Pancreas (tissue), 10 donors: ENCODE measurements at regions not wholly inside any gene's neighbourhood (a gene's known extent, or its start where the extent isn't known, plus 50 kb on each side); places are given as distances from the start of the nearest gene placed in this dataset.

ENCODE experiments used
- ATAC-seq, 4 donors: fragments of 200-7000 bp; cut with Tn5 transposase; one replicate each; pipeline versions ENCODE4 v1.8.0 to v1.9.1; 2020; ENCODE audit warnings: mild to moderate bottlenecking in 4 of 4, moderate library complexity in 4 of 4
- DNase-seq, 6 donors: peaks; one replicate each; pipeline ENCODE4 v3.0.0-alpha.2; 2020
- FAIRE-seq: peaks from 2 replicates; lab custom pipeline; 2012; peaks lifted over from hg19 to GRCh38; lab: Jason Lieb, UNC
- H3K27ac ChIP-seq, 4 donors: fragments of 200-600 bp; sonication (generic); 1 replicate in 3 of 4; 2 replicates in 1 of 4; pipeline versions ENCODE4 v1.5.0 to v1.8.0; 2020
- H3K27me3 ChIP-seq, 4 donors: fragments of 200-600 bp; one replicate each; pipeline ENCODE4 v1.8.0; 2021
- H3K36me3 ChIP-seq, 3 donors: fragments of 200-600 bp; sonication (generic) in 1 of 3; one replicate each; pipeline versions ENCODE4 v1.5.0 to v1.8.0; 2020 to 2021
- H3K4me1 ChIP-seq, 3 donors: fragments of 200-600 bp; one replicate each; pipeline ENCODE4 v1.8.0; 2021
- H3K4me3 ChIP-seq, 4 donors: fragments of 200-600 bp; sonication (generic) in 2 of 4; one replicate each; pipeline versions ENCODE4 v1.5.0 to v1.8.0; 2020 to 2021
- H3K9me3 ChIP-seq, 4 donors: fragments of 200-600 bp; one replicate each; pipeline ENCODE4 v1.8.0; 2021
- CTCF ChIP-seq, 4 donors: fragments of 200-600 bp; sonication (generic) in 3 of 4; IDR thresholded peaks; one replicate each; pipeline versions ENCODE4 v1.5.0 to v1.8.0; 2021; ENCODE audit warnings: antibody characterized with exemption in 4 of 4
- WGBS, 2 donors: extraction: QIAGEN DNeasy Blood & Tissue Kit; methylation state at CpG; one replicate each; pipeline ENCODE4 v1.1.7; 2013; 5-methylcytosine and 5-hydroxymethylcytosine counted together
- intact Hi-C, 3 donors: fragments of 100-400 bp; cut with DNase I; formaldehyde crosslinking; loops; one replicate each; pipeline versions ENCODE4 v1.11.1 to v1.14.2; 2022
- donor health status: healthy with polysubstance abuse.
- donor health status: DM: no; HTN: no; CAD: no; lungs with moderate emphysema.
- donor health status: DM: no; HTN: no; CAD: no.
- donor health status: control.
- donor health status: control.
- donor health status: Bipolar disorder and iron deficiency.
- donor health status: DM: yes; HTN: yes; CAD: no.
- donor health status: DM: no; HTN: no; CAD: no.
- donor health status: DM: no; HTN: no; CAD: no.
- donor health status: DM: yes; HTN: yes; CAD: no.

- H3K27ac ChIP-seq = no peak overlapping the region
- no peaks in the 10 kb centered on the region for H3K9me3 ChIP-seq
- DNase-seq (no peak), FAIRE-seq (no peak), ATAC-seq (no peak)
- no peaks in the 10 kb centered on the region for H3K4me1 ChIP-seq
- H3K27me3 ChIP-seq = no peaks in the 10 kb centered on the region
- WGBS, 2 donors = 54 to 79% methylated on average over 4 of the region's 4 CpGs
- H3K36me3 ChIP-seq = no peaks in the 10 kb centered on the region
- no peak for TF ChIP-seq CTCF (IDR thresholded peaks at IDR 0.05)
- intact Hi-C loops = no loop called here
- H3K4me3 ChIP-seq = no peak overlapping the region
Observed at GRCh38 chr18:28331551-28331950, 154.6 kb upstream of the CDH2 start.

GRCh38 chr18:28313602-28314001 is 136.7 kb upstream of the CDH2 start:
- no peak for TF ChIP-seq CTCF (IDR thresholded peaks at IDR 0.05)
- WGBS, 2 donors = 52 to 67% methylated on average over 3 of the region's 3 CpGs
- no peaks in the 10 kb centered on the region for H3K36me3 ChIP-seq
- intact Hi-C loops = no loop called here
- no peak overlapping the region for H3K4me3 ChIP-seq
- no peak overlapping the region for H3K27ac ChIP-seq
- no peak for FAIRE-seq
- H3K27me3 ChIP-seq = no peaks in the 10 kb centered on the region
- H3K9me3 ChIP-seq = no peaks in the 10 kb centered on the region
- DNase-seq = no peak
- ATAC-seq = no peak
- no peaks in the 10 kb centered on the region for H3K4me1 ChIP-seq

DNA sequence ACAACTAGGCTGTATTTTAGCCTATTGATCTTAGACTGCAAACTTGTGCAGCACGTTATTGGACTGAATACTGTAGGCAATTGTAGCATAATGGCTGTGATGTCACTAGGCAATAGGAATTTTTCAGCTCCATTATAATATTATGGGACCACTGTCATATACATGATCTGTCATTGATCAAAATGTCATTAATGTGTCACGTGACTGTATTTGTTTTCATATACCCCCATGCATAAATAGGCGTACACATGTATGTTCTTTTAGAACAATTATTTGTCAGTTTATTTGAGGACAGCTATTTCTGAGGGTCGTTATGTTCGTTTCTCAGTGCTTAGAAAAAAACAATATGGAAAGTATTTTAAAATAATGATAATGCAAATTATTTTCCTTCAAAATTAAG is 111.9 kb upstream of the CDH2 start:
- no peaks in the 10 kb centered on the region for H3K4me1 ChIP-seq
- H3K27me3 ChIP-seq = no peaks in the 10 kb centered on the region
- no peak overlapping the region for H3K4me3 ChIP-seq
- H3K27ac ChIP-seq = no peak overlapping the region
- H3K9me3 ChIP-seq = no peaks in the 10 kb centered on the region
- FAIRE-seq (no peak), ATAC-seq (no peak), DNase-seq (no peak)
- intact Hi-C loops = no loop called here
- 53 to 62% methylated on average over 5 of the region's 5 CpGs for WGBS, 2 donors
- H3K36me3 ChIP-seq = no peaks in the 10 kb centered on the region
- TF ChIP-seq CTCF (IDR thresholded peaks at IDR 0.05) = no peak

GRCh38 chr18:28287146-28287545 is 110.2 kb upstream of the CDH2 start:
- Histone ChIP-seq H3K27ac (no peak overlapping the region), H3K4me1 (no peaks in the 10 kb centered on the region), H3K9me3 (no peaks in the 10 kb centered on the region), H3K36me3 (no peaks in the 10 kb centered on the region), H3K27me3 (no peaks in the 10 kb centered on the region), H3K4me3 (no peak overlapping the region)
- ATAC-seq = no peak
- intact Hi-C loops = no loop called here
- DNase-seq = no peak
- no peak for TF ChIP-seq CTCF (IDR thresholded peaks at IDR 0.05)
- FAIRE-seq = no peak

DNA sequence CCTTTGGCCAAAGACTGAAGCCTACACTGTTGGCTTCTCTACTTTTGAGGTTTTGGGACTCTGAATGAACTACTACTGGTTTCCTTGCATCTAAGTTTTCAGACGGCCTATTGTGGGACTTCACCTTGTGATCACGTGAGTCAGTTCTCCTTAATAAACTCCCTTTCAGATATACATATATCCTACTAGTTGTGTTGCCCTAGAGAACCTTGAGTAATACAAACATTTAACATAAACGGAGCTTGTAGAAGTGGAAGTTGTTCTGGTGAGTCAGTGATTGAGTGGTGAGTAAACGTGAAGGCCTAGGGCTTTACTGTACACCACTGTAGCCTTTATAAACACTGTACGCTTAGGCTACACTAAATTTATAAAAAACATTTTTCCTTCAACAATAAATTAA is 107.2 kb upstream of the CDH2 start:
- no peaks in the 10 kb centered on the region for H3K4me1 ChIP-seq
- intact Hi-C loops = no loop called here
- no peak overlapping the region for H3K4me3 ChIP-seq
- no peaks in the 10 kb centered on the region for H3K27me3 ChIP-seq
- no peak for ATAC-seq
- FAIRE-seq = no peak
- WGBS, 2 donors = 40 to 61% methylated on average over 5 of the region's 5 CpGs
- no peak for DNase-seq
- no peaks in the 10 kb centered on the region for H3K9me3 ChIP-seq
- H3K36me3 ChIP-seq = no peaks in the 10 kb centered on the region
- no peak overlapping the region for H3K27ac ChIP-seq
- no peak for TF ChIP-seq CTCF (IDR thresholded peaks at IDR 0.05)
